Sciatic nerve (tissue), 2 donors: ENCODE measurements at regions not wholly inside any gene's neighbourhood (a gene's known extent, or its start where the extent isn't known, plus 50 kb on each side); places are given as distances from the start of the nearest gene placed in this dataset.

ENCODE experiments used
- ATAC-seq: fragments of 200-7000 bp; cut with Tn5 transposase; one replicate; pipeline ENCODE4 v1.9.1; 2020; ENCODE audit warnings: mild to moderate bottlenecking, moderate library complexity
- DNase-seq: peaks from one replicate; pipeline ENCODE4 v3.0.0-alpha.2; 2020; ENCODE audit warnings: low spot score
- intact Hi-C: fragments of 100-400 bp; cut with DNase I; formaldehyde crosslinking; loops from one replicate; pipeline ENCODE4 v1.14.2; 2022
- donor health status: DM: no; HTN: no; CAD: no.
- donor health status: DM: no; HTN: no; CAD: no.

- intact Hi-C loops: no loop called here
- ATAC-seq: no peak
- no peak for DNase-seq
Measured at GRCh38 chr2:126437016-126437415, 218.9 kb upstream of the GYPC start.

GRCh38 chr2:126444512-126444911 is 211.4 kb upstream of the GYPC start:
- intact Hi-C loops: no loop called here
- ATAC-seq: no peak
- no peak for DNase-seq

GRCh38 chr2:126446106-126446695 is 209.8 kb upstream of the GYPC start:
- intact Hi-C loops: no loop called here
- no peak for ATAC-seq
- no peak for DNase-seq

GRCh38 chr2:126448611-126449010 is 207.3 kb upstream of the GYPC start:
- ATAC-seq (no peak), DNase-seq (no peak)
- intact Hi-C loops: no loop called here

- ATAC-seq (no peak), DNase-seq (no peak)
- intact Hi-C loops: no loop called here
Measured at GRCh38 chr2:126449677-126450076, 206.3 kb upstream of the GYPC start.

GRCh38 chr2:126463892-126464674 is 191.9 kb upstream of the GYPC start:
- ATAC-seq (no peak), DNase-seq (no peak)
- intact Hi-C loops: no loop called here

- no peak for ATAC-seq
- DNase-seq: no peak
- intact Hi-C loops: no loop called here
Measured at GRCh38 chr2:126467367-126468054, 188.4 kb upstream of the GYPC start.

GRCh38 chr2:126475031-126475430 is 180.9 kb upstream of the GYPC start:
- ATAC-seq (no peak), DNase-seq (no peak)
- intact Hi-C loops: no loop called here

- intact Hi-C loops: no loop called here
- no peak for DNase-seq
- ATAC-seq: no peak
Measured at GRCh38 chr2:126476691-126477090, 179.3 kb upstream of the GYPC start.

- intact Hi-C loops: no loop called here
- DNase-seq (no peak), ATAC-seq (no peak)
Measured at GRCh38 chr2:126480033-126480432, 175.9 kb upstream of the GYPC start.

GRCh38 chr2:126482582-126483464 is 173.1 kb upstream of the GYPC start:
- DNase-seq (no peak), ATAC-seq (no peak)
- intact Hi-C loops: no loop called here

- intact Hi-C loops: no loop called here
Measured at GRCh38 chr2:126494593-126494992, 161.4 kb upstream of the GYPC start.

GRCh38 chr2:126495189-126495588 is 160.8 kb upstream of the GYPC start:
- intact Hi-C loops: no loop called here
- ATAC-seq (no peak), DNase-seq (no peak)

More at GRCh38 chr2:126494593-126494992, 161.4 kb upstream of the GYPC start:
- ATAC-seq (no peak), DNase-seq (no peak)

GRCh38 chr2:126496493-126496892 is 159.5 kb upstream of the GYPC start:
- ATAC-seq (no peak), DNase-seq (no peak)
- intact Hi-C loops: no loop called here

- DNase-seq (no peak), ATAC-seq (no peak)
- intact Hi-C loops: no loop called here
Measured at GRCh38 chr2:126503476-126503875, 152.5 kb upstream of the GYPC start.

- ATAC-seq (no peak), DNase-seq (no peak)
- intact Hi-C loops: no loop called here
Measured at GRCh38 chr2:126504949-126505348, 151.0 kb upstream of the GYPC start.

GRCh38 chr2:126506786-126507185 is 149.2 kb upstream of the GYPC start:
- intact Hi-C loops: no loop called here
- DNase-seq: no peak

GRCh38 chr2:126507425-126507911 is 148.5 kb upstream of the GYPC start:
- DNase-seq (no peak), ATAC-seq (no peak)
- intact Hi-C loops: no loop called here

More at GRCh38 chr2:126506786-126507185, 149.2 kb upstream of the GYPC start:
- ATAC-seq: no peak

- intact Hi-C loops: no loop called here
- ATAC-seq (no peak), DNase-seq (no peak)
Measured at GRCh38 chr2:126510356-126510755, 145.6 kb upstream of the GYPC start.
